ENCODE measurements at regions not wholly inside any gene's neighbourhood (a gene's known extent, or its start where the extent isn't known, plus 50 kb on each side); places are given as distances from the start of the nearest gene placed in this dataset.

DNA sequence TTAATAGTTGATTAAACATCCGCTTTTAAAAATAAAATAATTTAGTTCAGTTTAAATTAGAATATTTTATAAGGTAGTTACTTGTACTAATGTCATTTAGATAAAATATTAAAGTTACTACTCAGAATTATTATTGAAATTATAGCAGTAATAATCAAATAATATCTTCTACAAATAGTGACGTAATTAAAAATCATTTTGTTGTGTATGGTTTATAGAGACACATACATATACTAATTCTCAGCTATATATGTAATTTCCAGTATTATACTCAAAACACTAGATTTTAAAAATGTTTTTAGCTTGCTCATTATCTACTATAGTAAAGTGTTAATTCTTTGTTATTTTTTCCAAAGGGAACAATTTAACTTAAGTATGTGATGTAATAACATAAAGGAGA, 435.2 kb upstream of the MANEA start:
- H3K79me2 ChIP-seq (ENCODE audit: control insufficient read depth, insufficient read depth, low read length) = no peaks in the 10 kb centered on the region
- CTCF ChIA-PET = no interaction called here
- no TSS peak for BruUV-seq (replicated peaks)
- intact Hi-C loops (cut with micrococcal nuclease) (no loop called here), dilution Hi-C loops (cut with MboI; ENCODE audit: extremely low pct_ligation_motif_present, low sequenced_read_pairs) (no loop called here)
- no peaks in the 10 kb centered on the region for H3K9me3 ChIP-seq (replicated peaks; ENCODE audit: control insufficient read depth, insufficient read depth, low read length)
- no peak overlapping the region for H2AFZ ChIP-seq (ENCODE audit: low read depth, low read length)
- H4K20me1 ChIP-seq (replicated peaks; ENCODE audit: control insufficient read depth, extremely low read depth, insufficient read depth, low read length) = no peaks in the 10 kb centered on the region
- no peak overlapping the region for H3K4me2 ChIP-seq (ENCODE audit: insufficient read depth, low read length)
- no peak overlapping the region for H3K9ac ChIP-seq (replicated peaks; ENCODE audit: extremely low read depth, insufficient read depth, low read length)
- no peak overlapping the region for H3K4me3 ChIP-seq (replicated peaks in 1 of 3; ENCODE audit: insufficient read depth in 1 of 3, low read depth in 1 of 3, low read length in 3 of 3)
- POLR2A ChIA-PET = no interaction called here
- TF ChIP-seq POLR2A (IDR thresholded peaks at IDR 0.05; ENCODE audit: low read depth, low read length) (no peak), EZH2 (IDR thresholded peaks at IDR 0.05; ENCODE audit: borderline replicate concordance, low read depth, low read length, severe bottlenecking) (no peak), FOS (IDR thresholded peaks at IDR 0.05; ENCODE audit: borderline replicate concordance, insufficient read depth, low read length) (no peak), GATA2 (IDR thresholded peaks at IDR 0.05; ENCODE audit: insufficient read depth, insufficient read length, low read depth, low read length) (no peak), POLR2AphosphoS5 (IDR thresholded peaks at IDR 0.05; ENCODE audit: insufficient read depth, low read depth, low read length) (no peak)
- TF ChIP-seq, protein P1, sequence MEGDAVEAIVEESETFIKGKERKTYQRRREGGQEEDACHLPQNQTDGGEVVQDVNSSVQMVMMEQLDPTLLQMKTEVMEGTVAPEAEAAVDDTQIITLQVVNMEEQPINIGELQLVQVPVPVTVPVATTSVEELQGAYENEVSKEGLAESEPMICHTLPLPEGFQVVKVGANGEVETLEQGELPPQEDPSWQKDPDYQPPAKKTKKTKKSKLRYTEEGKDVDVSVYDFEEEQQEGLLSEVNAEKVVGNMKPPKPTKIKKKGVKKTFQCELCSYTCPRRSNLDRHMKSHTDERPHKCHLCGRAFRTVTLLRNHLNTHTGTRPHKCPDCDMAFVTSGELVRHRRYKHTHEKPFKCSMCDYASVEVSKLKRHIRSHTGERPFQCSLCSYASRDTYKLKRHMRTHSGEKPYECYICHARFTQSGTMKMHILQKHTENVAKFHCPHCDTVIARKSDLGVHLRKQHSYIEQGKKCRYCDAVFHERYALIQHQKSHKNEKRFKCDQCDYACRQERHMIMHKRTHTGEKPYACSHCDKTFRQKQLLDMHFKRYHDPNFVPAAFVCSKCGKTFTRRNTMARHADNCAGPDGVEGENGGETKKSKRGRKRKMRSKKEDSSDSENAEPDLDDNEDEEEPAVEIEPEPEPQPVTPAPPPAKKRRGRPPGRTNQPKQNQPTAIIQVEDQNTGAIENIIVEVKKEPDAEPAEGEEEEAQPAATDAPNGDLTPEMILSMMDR (IDR thresholded peaks at IDR 0.05; ENCODE audit: extremely low read depth in 1 of 2, insufficient read depth in 1 of 2, low read depth in 1 of 2, low read length in 2 of 2) = no peak
- TF ChIP-seq, protein P2, sequence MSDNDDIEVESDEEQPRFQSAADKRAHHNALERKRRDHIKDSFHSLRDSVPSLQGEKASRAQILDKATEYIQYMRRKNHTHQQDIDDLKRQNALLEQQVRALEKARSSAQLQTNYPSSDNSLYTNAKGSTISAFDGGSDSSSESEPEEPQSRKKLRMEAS (IDR thresholded peaks at IDR 0.05; ENCODE audit: insufficient read depth, insufficient read length) = no peak
- no peaks in the 10 kb centered on the region for H3K27me3 ChIP-seq (ENCODE audit: control insufficient read depth in 2 of 2, insufficient read depth in 2 of 2, low read length in 2 of 2)
- DNase-seq (ENCODE audit: low read depth, low spot score) (no peak), FAIRE-seq (no peak)
- no peaks in the 10 kb centered on the region for H3K36me3 ChIP-seq (ENCODE audit: control insufficient read depth in 2 of 2, extremely low read depth in 1 of 2, insufficient read depth in 2 of 2, low read length in 2 of 2)
- no peaks in the 10 kb centered on the region for H3K4me1 ChIP-seq (ENCODE audit: control insufficient read depth, extremely low read depth, insufficient read depth, low read length)
- H3K27ac ChIP-seq (ENCODE audit: insufficient read depth, low read depth, low read length) = no peak overlapping the region
- H3K9me1 ChIP-seq (replicated peaks; ENCODE audit: control insufficient read depth, extremely low read depth, insufficient read depth, low read length) = no peaks in the 10 kb centered on the region

All from endothelial cell of umbilical vein (primary cell).